NCI-H146 treated with DMSO at 0.1 percent for 48 hours (cell line): ENCODE measurements at regions not wholly inside any gene's neighbourhood (a gene's known extent, or its start where the extent isn't known, plus 50 kb on each side); places are given as distances from the start of the nearest gene placed in this dataset.

Experiments used
- DNase-seq: peaks from one replicate; lab custom pipeline; 2025; ENCODE audit not compliant: unreplicated experiment; lab: John Stamatoyannopoulos, UW

DNA sequence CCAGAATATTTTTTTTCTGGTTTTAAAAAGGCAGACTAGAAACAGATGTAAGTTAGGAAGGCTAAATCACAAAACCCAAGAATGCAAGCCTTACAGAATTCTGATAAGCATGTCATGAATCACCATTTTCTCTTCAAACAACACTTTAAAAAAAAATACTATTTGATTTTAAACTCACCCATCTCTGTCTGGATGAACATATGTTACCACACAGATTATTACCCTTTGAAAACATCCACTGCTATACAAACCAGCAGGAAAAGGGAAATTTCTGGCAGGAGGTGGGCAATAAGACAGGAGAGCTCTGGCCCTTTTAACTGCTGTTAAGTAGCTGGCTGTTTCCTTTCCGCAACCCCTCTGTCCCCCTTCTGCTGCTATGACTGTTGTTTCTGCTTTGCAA lies 317.7 kb upstream of the NOCT start:
- no peak for DNase-seq

DNA sequence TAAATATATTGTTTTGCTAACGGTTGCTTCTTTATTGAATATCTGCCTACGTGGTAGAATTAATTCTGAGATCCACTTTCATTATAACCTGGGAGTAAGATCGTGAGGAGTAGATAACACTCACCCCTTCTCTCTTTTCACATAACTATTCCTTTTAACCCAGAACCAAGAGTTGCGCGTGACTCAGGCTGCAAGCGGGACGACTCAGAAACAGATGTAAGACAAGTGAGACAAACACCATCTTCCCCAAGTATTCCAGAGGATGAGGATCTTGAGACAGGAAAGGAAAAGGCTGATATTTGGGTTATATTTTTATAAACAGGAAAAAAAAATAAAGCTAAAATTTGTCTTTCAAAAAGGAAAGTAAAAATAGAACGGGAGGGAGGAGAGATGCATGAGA lies 318.8 kb upstream of the NOCT start:
- no peak for DNase-seq

- no peak for DNase-seq
These were observed 319.5 kb upstream of the NOCT start for GRCh38 chr4:138696058-138696457.

DNA sequence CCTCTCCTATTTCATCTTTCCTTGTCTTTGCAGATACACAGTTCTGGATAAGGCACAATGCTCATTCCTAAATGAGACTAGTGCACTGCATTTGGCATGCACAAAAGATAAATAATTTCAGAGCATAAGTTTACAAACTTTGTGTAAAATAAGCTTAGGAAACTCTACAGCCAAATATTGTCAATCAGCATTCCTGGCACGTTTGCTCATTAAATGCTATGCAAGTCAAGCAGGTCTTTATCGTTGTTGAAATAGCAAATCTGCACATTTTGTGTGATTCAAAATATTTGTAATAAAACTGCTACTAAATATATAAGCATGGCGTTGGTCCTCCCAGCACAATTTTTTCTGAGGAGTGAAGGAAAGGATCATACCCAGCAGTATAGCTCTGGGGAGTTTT lies 322.1 kb upstream of the NOCT start:
- DNase-seq = no peak

DNA sequence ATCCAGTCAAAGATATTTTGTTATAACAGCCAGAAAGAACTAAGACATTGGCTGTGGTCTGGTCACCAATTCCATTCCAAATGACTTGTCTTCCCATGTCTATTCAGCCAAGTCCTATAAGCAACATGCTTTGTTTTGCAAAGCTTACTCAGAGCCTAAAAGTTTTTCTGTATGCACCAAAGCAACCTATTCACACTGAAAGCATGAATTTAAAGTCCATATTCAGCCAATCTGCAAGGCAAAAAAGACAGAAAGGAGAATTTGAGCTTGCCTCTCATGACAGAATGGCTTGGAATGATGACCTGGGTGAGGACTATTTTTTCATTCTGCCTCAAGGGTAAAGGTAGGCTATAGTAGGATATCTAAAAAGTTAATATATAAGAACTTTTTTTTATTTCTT lies 323.2 kb upstream of the NOCT start:
- DNase-seq = no peak

GRCh38 chr4:138689593-138689992 lies 326.0 kb upstream of the NOCT start:
- DNase-seq = no peak

DNA sequence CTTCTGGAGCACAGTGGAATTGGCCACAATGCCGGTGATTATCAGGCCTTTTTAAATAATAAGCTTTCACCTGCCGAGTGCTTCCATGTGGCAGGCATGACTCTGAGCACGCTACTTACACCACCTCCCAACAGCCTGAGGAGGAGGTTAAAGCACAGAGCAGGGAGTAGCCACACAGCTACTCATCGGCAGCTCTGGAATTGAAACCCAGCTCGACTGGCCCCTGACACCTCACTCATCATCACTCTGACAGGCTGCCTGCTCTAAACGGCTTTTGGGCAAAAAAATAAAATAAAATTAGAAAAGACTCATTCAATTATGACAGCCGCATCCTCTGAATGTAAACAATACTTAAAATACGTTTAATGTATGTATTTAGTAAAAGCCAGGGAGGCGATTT lies 326.4 kb upstream of the NOCT start:
- no peak for DNase-seq

- no peak for DNase-seq
These were observed 327.0 kb upstream of the NOCT start for GRCh38 chr4:138688408-138689085.

DNA sequence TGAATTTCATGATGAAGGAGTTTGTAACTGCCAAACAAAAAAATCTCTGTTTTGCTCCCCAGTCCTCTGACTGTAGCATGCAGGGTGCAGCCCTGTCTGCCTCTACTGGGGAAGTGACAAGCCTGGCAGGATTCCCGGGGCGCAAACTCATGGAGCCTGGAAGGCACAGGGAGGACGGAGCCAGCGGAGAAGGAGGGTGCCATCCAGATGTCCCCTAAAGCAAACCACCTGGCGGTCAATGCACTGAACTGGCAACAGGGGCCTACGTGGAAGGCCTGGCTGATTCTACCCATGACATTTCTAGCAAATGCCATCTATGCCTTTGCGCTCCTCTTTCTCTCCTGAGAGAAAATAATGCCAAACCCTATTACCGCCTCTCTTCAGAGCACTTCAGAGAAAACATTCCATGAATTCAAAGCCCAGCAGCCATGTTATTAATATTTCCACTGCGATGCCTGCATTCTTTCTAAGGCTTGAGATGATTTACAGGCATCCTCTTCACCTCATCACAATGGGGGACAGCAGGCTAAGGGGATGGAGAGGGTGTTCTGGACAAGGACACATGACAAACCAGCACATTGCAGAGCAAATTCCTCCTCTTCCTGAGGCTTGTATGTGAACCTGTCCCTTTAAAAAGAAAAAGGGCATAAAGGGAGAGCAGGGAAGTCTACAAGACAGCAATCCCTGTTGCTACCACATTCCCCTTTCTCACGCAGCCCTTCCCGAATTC lies 329.3 kb upstream of the NOCT start:
- no peak for DNase-seq

- DNase-seq = no peak
These were observed 330.3 kb upstream of the NOCT start for GRCh38 chr4:138685316-138685715.

DNA sequence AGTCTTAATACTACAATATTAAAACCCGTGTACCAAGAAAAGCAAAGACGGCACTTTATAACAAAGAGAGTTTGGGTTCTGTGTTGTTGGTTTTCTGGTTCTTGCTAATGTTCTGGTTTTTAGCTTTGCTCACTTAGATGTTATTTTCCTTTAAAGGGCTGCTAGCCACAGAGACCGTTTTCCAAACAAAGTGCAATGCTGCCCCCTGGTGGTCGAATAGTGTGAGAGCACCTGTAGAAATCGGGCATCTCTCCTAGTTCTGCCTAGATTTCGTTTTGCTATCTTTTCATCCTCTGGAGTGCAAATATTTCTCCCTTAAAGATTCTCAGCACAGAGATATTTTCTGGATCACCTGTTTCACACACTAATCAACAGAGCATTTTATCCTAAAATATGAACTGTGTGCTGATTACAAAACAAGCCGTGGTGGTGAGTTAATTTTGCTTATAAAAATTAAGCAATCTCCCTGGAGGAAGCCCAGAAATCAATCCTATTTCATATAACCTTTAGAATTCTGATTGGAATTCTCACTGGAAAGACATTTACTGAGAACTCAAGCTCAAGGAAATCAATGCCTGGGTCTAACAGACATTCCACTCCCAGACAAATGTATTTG lies 334.5 kb upstream of the NOCT start:
- DNase-seq = peak; percentile 39

DNA sequence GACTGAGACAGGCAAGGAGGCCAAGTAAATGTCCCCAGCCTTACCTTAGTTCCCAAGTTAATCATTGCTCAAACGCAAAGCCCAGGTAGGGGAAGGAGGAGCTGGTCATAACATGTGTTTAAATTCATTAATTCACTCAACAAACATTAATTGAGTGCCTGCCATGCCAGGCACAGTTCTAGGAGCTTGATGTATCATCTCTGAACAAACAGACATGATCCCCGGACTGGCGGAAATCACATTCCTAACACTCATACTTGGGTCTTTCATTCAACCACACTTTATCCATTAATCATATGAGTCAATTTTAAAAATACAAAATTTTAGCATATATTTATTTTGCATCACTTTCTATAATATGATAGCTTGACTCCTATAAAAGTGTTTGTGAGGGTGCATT lies 335.3 kb upstream of the NOCT start:
- no peak for DNase-seq

GRCh38 chr4:138678985-138679746 lies 336.4 kb upstream of the NOCT start:
- DNase-seq = no peak

GRCh38 chr4:138677748-138678147 lies 337.8 kb upstream of the NOCT start:
- DNase-seq = no peak

- no peak for DNase-seq
These were observed 338.4 kb upstream of the NOCT start for GRCh38 chr4:138677212-138677611.

DNA sequence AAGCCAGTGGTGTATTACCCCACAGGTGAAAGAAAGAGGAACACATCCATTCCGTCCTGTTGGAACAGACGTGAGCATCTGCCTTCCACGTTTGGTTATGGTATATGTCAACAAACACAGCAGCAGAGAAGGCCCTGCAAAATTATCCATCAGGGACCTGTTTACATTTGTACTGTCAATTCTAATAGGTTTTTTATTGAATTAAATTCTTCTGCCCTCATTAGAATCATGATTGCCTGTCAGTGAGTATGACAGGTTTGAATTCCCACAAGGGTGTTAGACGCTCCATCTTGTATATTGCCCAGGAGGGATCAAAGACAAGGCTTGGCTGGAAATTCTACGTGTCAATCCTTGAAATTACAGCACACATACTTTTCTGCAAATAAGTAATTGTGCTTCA lies 339.9 kb upstream of the NOCT start:
- no peak for DNase-seq

- no peak for DNase-seq
These were observed 341.4 kb upstream of the NOCT start for GRCh38 chr4:138674209-138674608.

DNA sequence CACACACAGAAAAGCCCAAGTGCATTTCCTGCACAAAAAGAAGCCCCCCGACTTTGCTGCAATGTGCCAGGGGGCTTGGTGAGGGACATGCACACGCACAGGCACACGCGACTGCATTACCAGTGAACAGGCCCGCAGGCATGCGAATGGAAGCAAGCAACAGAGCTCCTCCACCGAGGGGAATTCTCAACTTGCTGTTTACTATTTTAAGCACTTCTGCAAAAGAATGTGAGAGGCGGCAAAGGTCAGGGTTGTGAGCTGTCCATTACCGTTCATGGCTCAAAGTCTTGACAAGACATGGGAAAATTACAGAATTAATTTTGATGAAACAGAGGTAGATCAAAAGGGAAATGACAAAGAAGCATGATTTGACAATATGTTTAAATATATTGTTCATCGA lies 342.5 kb upstream of the NOCT start:
- no peak for DNase-seq

GRCh38 chr4:138672393-138672976 lies 343.1 kb upstream of the NOCT start:
- no peak for DNase-seq

- DNase-seq = peak; percentile 9
These were observed 343.9 kb upstream of the NOCT start for GRCh38 chr4:138671606-138672084.

DNA sequence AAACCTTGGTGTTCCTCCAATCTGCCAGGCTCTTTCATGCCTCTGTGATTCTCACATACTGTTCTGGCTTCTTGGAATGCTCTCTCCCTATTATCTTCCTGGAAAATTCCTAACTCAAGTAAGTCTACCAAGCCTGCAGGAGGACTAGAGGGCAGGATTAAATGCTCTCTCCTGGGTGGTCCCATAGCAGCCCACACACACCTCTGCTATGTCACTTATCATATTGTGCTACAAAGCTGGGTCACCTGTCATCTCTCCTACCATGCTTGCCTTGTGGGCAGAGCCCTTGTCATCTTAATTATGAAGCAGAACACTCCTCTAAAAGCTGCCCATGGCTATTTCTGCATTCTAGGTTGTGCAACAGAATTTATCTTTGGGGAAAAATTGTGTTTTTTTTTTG lies 344.5 kb upstream of the NOCT start:
- no peak for DNase-seq
